ENCODE measurements at regions not wholly inside any gene's neighbourhood (a gene's known extent, or its start where the extent isn't known, plus 50 kb on each side); places are given as distances from the start of the nearest gene placed in this dataset.

- Histone ChIP-seq H2AFZ (ENCODE audit: low read length) (no peak overlapping the region), H3K27me3 (ENCODE audit: insufficient read depth, low read length) (no peaks in the 10 kb centered on the region), H4K20me1 (ENCODE audit: insufficient read depth, low read length) (no peaks in the 10 kb centered on the region), H3K27ac (ENCODE audit: low read depth, low read length) (no peak overlapping the region), H3K79me2 (ENCODE audit: insufficient read depth, low read length) (no peaks in the 10 kb centered on the region), H3K9me3 (ENCODE audit: low read depth, low read length) (no peaks in the 10 kb centered on the region), H3K36me3 (ENCODE audit: insufficient read depth, low read length) (no peaks in the 10 kb centered on the region), H3K4me2 (ENCODE audit: insufficient read depth, low read length) (no peak overlapping the region), H3K4me3 (ENCODE audit: insufficient read depth, low read length) (no peak overlapping the region), H3K4me1 (ENCODE audit: insufficient read depth, low read length) (no peaks in the 10 kb centered on the region)
- DNase-seq (ENCODE audit: insufficient read length, low spot score, missing footprints) = no peak
- peak; percentile 74 for TF ChIP-seq CTCF (IDR thresholded peaks at IDR 0.05; ENCODE audit: extremely low read depth, low read depth, low read length)
These were observed 55.0 kb upstream of the PRDM5 start for GRCh38 chr4:120977435-120977997.

- Histone ChIP-seq H2AFZ (ENCODE audit: low read length) (no peak overlapping the region), H4K20me1 (ENCODE audit: insufficient read depth, low read length) (no peaks in the 10 kb centered on the region), H3K4me1 (ENCODE audit: insufficient read depth, low read length) (no peaks in the 10 kb centered on the region), H3K79me2 (ENCODE audit: insufficient read depth, low read length) (no peaks in the 10 kb centered on the region), H3K9me3 (ENCODE audit: low read depth, low read length) (no peaks in the 10 kb centered on the region), H3K27ac (ENCODE audit: low read depth, low read length) (no peak overlapping the region), H3K4me2 (ENCODE audit: insufficient read depth, low read length) (no peak overlapping the region), H3K36me3 (ENCODE audit: insufficient read depth, low read length) (no peaks in the 10 kb centered on the region), H3K27me3 (ENCODE audit: insufficient read depth, low read length) (no peaks in the 10 kb centered on the region), H3K4me3 (ENCODE audit: insufficient read depth, low read length) (no peak overlapping the region)
- no peak for TF ChIP-seq CTCF (IDR thresholded peaks at IDR 0.05; ENCODE audit: extremely low read depth, low read depth, low read length)
- DNase-seq (ENCODE audit: insufficient read length, low spot score, missing footprints) = no peak
These were observed 50.7 kb upstream of the PRDM5 start for GRCh38 chr4:120973207-120973606.
